ENCODE measurements at regions not wholly inside any gene's neighbourhood (a gene's known extent, or its start where the extent isn't known, plus 50 kb on each side); places are given as distances from the start of the nearest gene placed in this dataset.

- intact Hi-C loops (cut with micrococcal nuclease), result no loop called here
- no peaks in the 10 kb centered on the region for H3K4me1 ChIP-seq (ENCODE audit: control insufficient read depth, insufficient read depth, low read length)
- H3K27ac Mint-ChIP-seq, result no peak overlapping the region
- H3K36me3 ChIP-seq (ENCODE audit: control insufficient read depth, insufficient read depth, low read length), result no peaks in the 10 kb centered on the region
- no peak overlapping the region for H3K4me3 Mint-ChIP-seq
- DNase-seq, result no peak
- no peaks in the 10 kb centered on the region for H3K4me1 Mint-ChIP-seq
- H3K27ac ChIP-seq (ENCODE audit: low read length), result no peak overlapping the region
- no peaks in the 10 kb centered on the region for H3K36me3 Mint-ChIP-seq
- TF ChIP-seq, protein P1, sequence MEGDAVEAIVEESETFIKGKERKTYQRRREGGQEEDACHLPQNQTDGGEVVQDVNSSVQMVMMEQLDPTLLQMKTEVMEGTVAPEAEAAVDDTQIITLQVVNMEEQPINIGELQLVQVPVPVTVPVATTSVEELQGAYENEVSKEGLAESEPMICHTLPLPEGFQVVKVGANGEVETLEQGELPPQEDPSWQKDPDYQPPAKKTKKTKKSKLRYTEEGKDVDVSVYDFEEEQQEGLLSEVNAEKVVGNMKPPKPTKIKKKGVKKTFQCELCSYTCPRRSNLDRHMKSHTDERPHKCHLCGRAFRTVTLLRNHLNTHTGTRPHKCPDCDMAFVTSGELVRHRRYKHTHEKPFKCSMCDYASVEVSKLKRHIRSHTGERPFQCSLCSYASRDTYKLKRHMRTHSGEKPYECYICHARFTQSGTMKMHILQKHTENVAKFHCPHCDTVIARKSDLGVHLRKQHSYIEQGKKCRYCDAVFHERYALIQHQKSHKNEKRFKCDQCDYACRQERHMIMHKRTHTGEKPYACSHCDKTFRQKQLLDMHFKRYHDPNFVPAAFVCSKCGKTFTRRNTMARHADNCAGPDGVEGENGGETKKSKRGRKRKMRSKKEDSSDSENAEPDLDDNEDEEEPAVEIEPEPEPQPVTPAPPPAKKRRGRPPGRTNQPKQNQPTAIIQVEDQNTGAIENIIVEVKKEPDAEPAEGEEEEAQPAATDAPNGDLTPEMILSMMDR (IDR thresholded peaks at IDR 0.05), result no peak
- H3K27me3 ChIP-seq (ENCODE audit: control insufficient read depth, insufficient read depth, low read length), result peaks cover 4% of the 10 kb centered on the region
- H3K4me3 ChIP-seq (ENCODE audit: low read length), result no peak overlapping the region
- peaks cover 14 to 60% of the 10 kb centered on the region in 2 donors for H3K27me3 Mint-ChIP-seq (ENCODE audit: low read depth in 2 of 2)
- no peaks in the 10 kb centered on the region for H3K9me3 Mint-ChIP-seq
- no peak for ATAC-seq
- H3K9me3 ChIP-seq (ENCODE audit: control insufficient read depth, insufficient read depth, low read length), result no peaks in the 10 kb centered on the region
These were observed 167.3 kb upstream of the LEF1 start for GRCh38 chr4:108336076-108336475.

GRCh38 chr4:108335081-108335480, 166.3 kb upstream of the LEF1 start:
- Histone ChIP-seq H3K9me3 (ENCODE audit: control insufficient read depth, insufficient read depth, low read length) (no peaks in the 10 kb centered on the region), H3K4me1 (ENCODE audit: control insufficient read depth, insufficient read depth, low read length) (no peaks in the 10 kb centered on the region), H3K27ac (ENCODE audit: low read length) (no peak overlapping the region), H3K36me3 (ENCODE audit: control insufficient read depth, insufficient read depth, low read length) (no peaks in the 10 kb centered on the region), H3K27me3 (ENCODE audit: control insufficient read depth, insufficient read depth, low read length) (peaks cover 4% of the 10 kb centered on the region), H3K4me3 (ENCODE audit: low read length) (no peak overlapping the region)
- WGBS (ENCODE audit: insufficient coverage), result 85% methylated on average over 7 of the region's 7 CpGs
- intact Hi-C loops (cut with micrococcal nuclease), result no loop called here
- DNase-seq, result no peak
- Mint-ChIP-seq H3K4me3 (no peak overlapping the region), H3K27ac (no peak overlapping the region), H3K27me3 (ENCODE audit: low read depth in 2 of 2) (peaks cover 14 to 64% of the 10 kb centered on the region in 2 donors), H3K4me1 (no peaks in the 10 kb centered on the region), H3K36me3 (no peaks in the 10 kb centered on the region), H3K9me3 (no peaks in the 10 kb centered on the region)
- TF ChIP-seq, protein P1 (IDR thresholded peaks at IDR 0.05), result no peak
- ATAC-seq, result no peak

GRCh38 chr4:108334031-108334430, 165.3 kb upstream of the LEF1 start:
- intact Hi-C loops (cut with micrococcal nuclease), result no loop called here
- H3K27me3 ChIP-seq (ENCODE audit: control insufficient read depth, insufficient read depth, low read length), result peaks cover 3% of the 10 kb centered on the region
- H3K4me3 ChIP-seq (ENCODE audit: low read length), result no peak overlapping the region
- no peaks in the 10 kb centered on the region for H3K36me3 Mint-ChIP-seq
- DNase-seq, result no peak
- peaks cover 14 to 69% of the 10 kb centered on the region in 2 donors for H3K27me3 Mint-ChIP-seq (ENCODE audit: low read depth in 2 of 2)
- no peaks in the 10 kb centered on the region for H3K4me1 Mint-ChIP-seq
- H3K36me3 ChIP-seq (ENCODE audit: control insufficient read depth, insufficient read depth, low read length), result no peaks in the 10 kb centered on the region
- H3K27ac Mint-ChIP-seq, result no peak overlapping the region
- H3K9me3 Mint-ChIP-seq, result no peaks in the 10 kb centered on the region
- no peak for ATAC-seq
- H3K4me3 Mint-ChIP-seq, result no peak overlapping the region
- no peaks in the 10 kb centered on the region for H3K4me1 ChIP-seq (ENCODE audit: control insufficient read depth, insufficient read depth, low read length)
- H3K27ac ChIP-seq (ENCODE audit: low read length), result no peak overlapping the region
- 94% methylated on average over 3 of the region's 6 CpGs for WGBS (ENCODE audit: insufficient coverage)
- H3K9me3 ChIP-seq (ENCODE audit: control insufficient read depth, insufficient read depth, low read length), result no peaks in the 10 kb centered on the region
- TF ChIP-seq, protein P1 (IDR thresholded peaks at IDR 0.05), result no peak

DNA sequence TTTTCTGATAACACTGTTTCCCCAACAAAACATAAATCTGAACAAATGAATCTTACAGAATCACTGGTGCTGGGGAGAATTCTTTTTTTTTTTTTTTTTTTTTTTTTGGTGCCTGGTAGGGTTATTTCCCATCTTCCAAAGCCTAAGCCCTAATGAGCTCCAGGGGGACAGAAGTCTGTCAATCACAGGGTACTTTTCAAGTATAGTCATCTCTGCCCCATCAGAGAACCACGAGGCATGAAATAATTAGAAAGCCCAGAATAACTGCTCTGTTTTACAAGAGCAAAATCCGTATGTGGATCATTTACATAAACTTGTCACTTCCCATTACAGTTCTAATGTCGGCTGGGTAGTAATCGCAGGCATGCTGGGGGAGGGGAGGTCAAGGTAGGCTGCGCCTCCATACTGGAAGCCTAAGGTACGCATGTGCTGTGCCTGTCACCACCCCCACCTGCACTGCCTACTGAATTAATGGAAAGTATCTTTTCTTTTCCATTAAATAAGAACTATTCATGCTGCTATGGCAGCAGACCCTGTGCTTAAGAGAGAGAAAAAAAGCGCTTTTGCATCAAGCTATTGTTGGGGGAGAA, 164.7 kb upstream of the LEF1 start:
- intact Hi-C loops (cut with micrococcal nuclease), result no loop called here
- WGBS (ENCODE audit: insufficient coverage), result 76% methylated on average over 3 of the region's 7 CpGs
- no peak overlapping the region for H3K27ac ChIP-seq (ENCODE audit: low read length)
- H3K4me3 ChIP-seq (ENCODE audit: low read length), result no peak overlapping the region
- DNase-seq, result no peak
- ATAC-seq, result no peak
- no peak overlapping the region for H3K4me3 Mint-ChIP-seq
- H3K27me3 Mint-ChIP-seq (ENCODE audit: low read depth in 2 of 2), result peaks cover 19 to 69% of the 10 kb centered on the region in 2 donors
- no peaks in the 10 kb centered on the region for H3K9me3 Mint-ChIP-seq
- peaks cover 2% of the 10 kb centered on the region for H3K27me3 ChIP-seq (ENCODE audit: control insufficient read depth, insufficient read depth, low read length)
- TF ChIP-seq, protein P1 (IDR thresholded peaks at IDR 0.05), result no peak
- no peaks in the 10 kb centered on the region for H3K36me3 ChIP-seq (ENCODE audit: control insufficient read depth, insufficient read depth, low read length)
- H3K36me3 Mint-ChIP-seq, result no peaks in the 10 kb centered on the region
- no peaks in the 10 kb centered on the region for H3K4me1 ChIP-seq (ENCODE audit: control insufficient read depth, insufficient read depth, low read length)
- no peak overlapping the region for H3K27ac Mint-ChIP-seq
- no peaks in the 10 kb centered on the region for H3K4me1 Mint-ChIP-seq
- no peaks in the 10 kb centered on the region for H3K9me3 ChIP-seq (ENCODE audit: control insufficient read depth, insufficient read depth, low read length)
